Epithelial cell of esophagus (primary cell): ENCODE measurements at regions not wholly inside any gene's neighbourhood (a gene's known extent, or its start where the extent isn't known, plus 50 kb on each side); places are given as distances from the start of the nearest gene placed in this dataset.

ENCODE experiments used
- DNase-seq: peaks from one replicate; pipeline ENCODE4 v3.0.0; 2010; ENCODE audit warnings: low read depth
- H3K4me3 ChIP-seq: 2 replicates; pipeline ENCODE4 v1.5.1; 2011; ENCODE audit warnings: mild to moderate bottlenecking, low read length, control low read depth
- CTCF ChIP-seq: IDR thresholded peaks from 2 replicates; pipeline ENCODE4 v1.5.1; 2011; ENCODE audit warnings: low read depth, mild to moderate bottlenecking, low read length, control low read depth, inconsistent platforms; ENCODE audit not compliant: insufficient read depth; ENCODE audit errors: missing control alignments

GRCh38 chr2:118761771-118762170 is 85.7 kb downstream of the EN1 start:
- no peak overlapping the region for H3K4me3 ChIP-seq
- DNase-seq = no peak
- TF ChIP-seq CTCF = no peak

GRCh38 chr2:118755901-118756300 is 91.5 kb downstream of the EN1 start:
- H3K4me3 ChIP-seq = no peak overlapping the region
- no peak for TF ChIP-seq CTCF
- no peak for DNase-seq

- H3K4me3 ChIP-seq = no peak overlapping the region
- DNase-seq = peak; percentile 28
- TF ChIP-seq CTCF = no peak
Measured at GRCh38 chr2:118755384-118755783, 92.1 kb downstream of the EN1 start.

- DNase-seq = no peak
- no peak overlapping the region for H3K4me3 ChIP-seq
- no peak for TF ChIP-seq CTCF
Measured at GRCh38 chr2:118752762-118753429, 94.6 kb downstream of the EN1 start.

- H3K4me3 ChIP-seq = no peak overlapping the region
- TF ChIP-seq CTCF = no peak
- DNase-seq = peak; percentile 63
Measured at GRCh38 chr2:118750959-118751565, 96.4 kb downstream of the EN1 start.

GRCh38 chr2:118748245-118748885 is 99.1 kb downstream of the EN1 start:
- H3K4me3 ChIP-seq = no peak overlapping the region
- TF ChIP-seq CTCF = no peak
- DNase-seq = no peak
